ENCODE measurements at regions not wholly inside any gene's neighbourhood (a gene's known extent, or its start where the extent isn't known, plus 50 kb on each side); places are given as distances from the start of the nearest gene placed in this dataset.

GRCh38 chr6:56335726-56336125 lies 88.3 kb upstream of the COL21A1 start:
- H3K9me3 ChIP-seq (ENCODE audit: low read depth, low read length, poor library complexity, severe bottlenecking) = no peaks in the 10 kb centered on the region
- no peak for TF ChIP-seq CTCF (conservative IDR thresholded peaks at IDR 0.05; ENCODE audit: low read depth, low read length)
- TF ChIP-seq EZH2 (IDR thresholded peaks at IDR 0.05; ENCODE audit: borderline replicate concordance, low read depth, low read length, poor library complexity, severe bottlenecking) = no peak
- no peak overlapping the region for H3K4me3 ChIP-seq (ENCODE audit: low read depth, low read length, poor library complexity, severe bottlenecking)
- POLR2A ChIA-PET (ENCODE audit: low non-redundant PET) = no interaction called here
- H3K4me1 ChIP-seq (ENCODE audit: insufficient read depth, low read length, poor library complexity, severe bottlenecking) = no peaks in the 10 kb centered on the region
- no peaks in the 10 kb centered on the region for H3K36me3 ChIP-seq (ENCODE audit: insufficient read depth, low read length, poor library complexity, severe bottlenecking)
- CTCF ChIA-PET = no interaction called here
- H3K27me3 ChIP-seq (replicated peaks; ENCODE audit: insufficient read depth, low read depth, low read length, poor library complexity) = no peaks in the 10 kb centered on the region
- peak; percentile 37 for DNase-seq (ENCODE audit: low spot score)
- H3K27ac ChIP-seq (ENCODE audit: low read depth, low read length, poor library complexity, severe bottlenecking) = no peak overlapping the region
- BruUV-seq (replicated peaks) = no TSS peak
- intact Hi-C loops (cut with micrococcal nuclease; ENCODE audit: unreplicated experiment) = no loop called here

GRCh38 chr6:56334937-56335336 lies 87.6 kb upstream of the COL21A1 start:
- CTCF ChIA-PET = no interaction called here
- Histone ChIP-seq H3K4me1 (ENCODE audit: insufficient read depth, low read length, poor library complexity, severe bottlenecking) (no peaks in the 10 kb centered on the region), H3K27ac (ENCODE audit: low read depth, low read length, poor library complexity, severe bottlenecking) (no peak overlapping the region), H3K27me3 (replicated peaks; ENCODE audit: insufficient read depth, low read depth, low read length, poor library complexity) (no peaks in the 10 kb centered on the region), H3K4me3 (ENCODE audit: low read depth, low read length, poor library complexity, severe bottlenecking) (no peak overlapping the region), H3K36me3 (ENCODE audit: insufficient read depth, low read length, poor library complexity, severe bottlenecking) (no peaks in the 10 kb centered on the region), H3K9me3 (ENCODE audit: low read depth, low read length, poor library complexity, severe bottlenecking) (no peaks in the 10 kb centered on the region)
- POLR2A ChIA-PET (ENCODE audit: low non-redundant PET) = no interaction called here
- no peak for TF ChIP-seq CTCF (conservative IDR thresholded peaks at IDR 0.05; ENCODE audit: low read depth, low read length)
- TF ChIP-seq EZH2 (IDR thresholded peaks at IDR 0.05; ENCODE audit: borderline replicate concordance, low read depth, low read length, poor library complexity, severe bottlenecking) = no peak
- intact Hi-C loops (cut with micrococcal nuclease; ENCODE audit: unreplicated experiment) = no loop called here
- DNase-seq (ENCODE audit: low spot score) = no peak
- BruUV-seq (replicated peaks) = no TSS peak

GRCh38 chr6:56329271-56330050 lies 82.1 kb upstream of the COL21A1 start:
- Histone ChIP-seq H3K36me3 (ENCODE audit: insufficient read depth, low read length, poor library complexity, severe bottlenecking) (no peaks in the 10 kb centered on the region), H3K27me3 (replicated peaks; ENCODE audit: insufficient read depth, low read depth, low read length, poor library complexity) (no peaks in the 10 kb centered on the region), H3K4me3 (ENCODE audit: low read depth, low read length, poor library complexity, severe bottlenecking) (no peak overlapping the region), H3K4me1 (ENCODE audit: insufficient read depth, low read length, poor library complexity, severe bottlenecking) (no peaks in the 10 kb centered on the region), H3K9me3 (ENCODE audit: low read depth, low read length, poor library complexity, severe bottlenecking) (no peaks in the 10 kb centered on the region), H3K27ac (ENCODE audit: low read depth, low read length, poor library complexity, severe bottlenecking) (no peak overlapping the region)
- intact Hi-C loops (cut with micrococcal nuclease; ENCODE audit: unreplicated experiment) = no loop called here
- TF ChIP-seq CTCF (conservative IDR thresholded peaks at IDR 0.05; ENCODE audit: low read depth, low read length) (no peak), EZH2 (IDR thresholded peaks at IDR 0.05; ENCODE audit: borderline replicate concordance, low read depth, low read length, poor library complexity, severe bottlenecking) (no peak)
- ChIA-PET POLR2A (ENCODE audit: low non-redundant PET) (no interaction called here), CTCF (interaction anchor here (0.5 kb wide), 1 partner anchor 367 kb away, joined by 3 read pairs; no protein-coding TSS in a partner anchor)
- no peak for DNase-seq (ENCODE audit: low spot score)
- BruUV-seq (replicated peaks) = no TSS peak

Data from A673 (cell line).